ENCODE measurements at regions not wholly inside any gene's neighbourhood (a gene's known extent, or its start where the extent isn't known, plus 50 kb on each side); places are given as distances from the start of the nearest gene placed in this dataset.

DNA sequence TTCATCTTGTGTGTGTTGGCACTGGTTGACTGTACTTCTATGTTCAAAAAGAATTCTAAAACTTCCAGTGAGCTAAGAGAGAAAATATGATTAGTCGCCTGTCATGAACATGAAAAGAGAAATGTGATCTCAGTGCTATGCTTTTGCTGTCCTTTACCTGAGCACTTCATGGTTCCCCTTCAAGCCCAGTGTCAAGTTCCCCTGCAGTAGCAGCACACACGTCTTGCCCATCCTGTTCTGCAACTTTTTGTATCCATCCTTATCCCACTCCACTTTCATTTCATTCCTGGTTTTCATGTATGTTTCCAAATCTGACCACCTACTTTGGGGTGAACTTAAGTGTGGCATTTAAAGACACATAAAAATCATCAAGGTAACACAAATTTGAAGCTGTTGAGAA lies 848.0 kb upstream of the USP15 start:
- TF ChIP-seq POLR2AphosphoS5 (IDR thresholded peaks at IDR 0.05), result no peak
- TF ChIP-seq, protein P1, sequence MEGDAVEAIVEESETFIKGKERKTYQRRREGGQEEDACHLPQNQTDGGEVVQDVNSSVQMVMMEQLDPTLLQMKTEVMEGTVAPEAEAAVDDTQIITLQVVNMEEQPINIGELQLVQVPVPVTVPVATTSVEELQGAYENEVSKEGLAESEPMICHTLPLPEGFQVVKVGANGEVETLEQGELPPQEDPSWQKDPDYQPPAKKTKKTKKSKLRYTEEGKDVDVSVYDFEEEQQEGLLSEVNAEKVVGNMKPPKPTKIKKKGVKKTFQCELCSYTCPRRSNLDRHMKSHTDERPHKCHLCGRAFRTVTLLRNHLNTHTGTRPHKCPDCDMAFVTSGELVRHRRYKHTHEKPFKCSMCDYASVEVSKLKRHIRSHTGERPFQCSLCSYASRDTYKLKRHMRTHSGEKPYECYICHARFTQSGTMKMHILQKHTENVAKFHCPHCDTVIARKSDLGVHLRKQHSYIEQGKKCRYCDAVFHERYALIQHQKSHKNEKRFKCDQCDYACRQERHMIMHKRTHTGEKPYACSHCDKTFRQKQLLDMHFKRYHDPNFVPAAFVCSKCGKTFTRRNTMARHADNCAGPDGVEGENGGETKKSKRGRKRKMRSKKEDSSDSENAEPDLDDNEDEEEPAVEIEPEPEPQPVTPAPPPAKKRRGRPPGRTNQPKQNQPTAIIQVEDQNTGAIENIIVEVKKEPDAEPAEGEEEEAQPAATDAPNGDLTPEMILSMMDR (IDR thresholded peaks at IDR 0.05), result no peak

Data from prostate gland (tissue), 2 donors.